Renal pelvis (tissue), 1 donor: ENCODE measurements at regions not wholly inside any gene's neighbourhood (a gene's known extent, or its start where the extent isn't known, plus 50 kb on each side); places are given as distances from the start of the nearest gene placed in this dataset.

Experiments
- DNase-seq: peaks from one replicate; pipeline ENCODE4 v3.0.0-alpha.2; 2013

- DNase-seq, result no peak
Measured at GRCh38 chr2:240191001-240191400, 50.5 kb upstream of the OTOS start.

DNA sequence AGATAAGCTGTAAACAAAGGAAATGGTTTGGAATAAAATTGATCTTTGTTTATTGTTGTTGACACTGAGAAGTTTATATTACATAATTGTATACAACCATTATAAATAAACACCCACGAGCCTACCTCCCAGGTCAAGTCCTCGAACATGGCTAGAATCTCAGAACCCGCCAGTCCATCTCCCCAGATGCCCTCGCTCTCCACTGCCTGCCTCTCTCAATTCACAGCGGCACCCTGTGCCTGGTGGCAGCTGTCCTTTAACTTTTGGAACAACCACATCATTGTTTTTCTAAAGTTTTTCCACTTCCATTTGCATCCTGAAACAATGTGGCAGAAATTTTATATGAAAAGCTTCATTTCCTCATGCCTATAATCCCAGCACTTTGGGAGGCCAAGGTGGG, 52.2 kb upstream of the OTOS start:
- DNase-seq, result no peak

DNA sequence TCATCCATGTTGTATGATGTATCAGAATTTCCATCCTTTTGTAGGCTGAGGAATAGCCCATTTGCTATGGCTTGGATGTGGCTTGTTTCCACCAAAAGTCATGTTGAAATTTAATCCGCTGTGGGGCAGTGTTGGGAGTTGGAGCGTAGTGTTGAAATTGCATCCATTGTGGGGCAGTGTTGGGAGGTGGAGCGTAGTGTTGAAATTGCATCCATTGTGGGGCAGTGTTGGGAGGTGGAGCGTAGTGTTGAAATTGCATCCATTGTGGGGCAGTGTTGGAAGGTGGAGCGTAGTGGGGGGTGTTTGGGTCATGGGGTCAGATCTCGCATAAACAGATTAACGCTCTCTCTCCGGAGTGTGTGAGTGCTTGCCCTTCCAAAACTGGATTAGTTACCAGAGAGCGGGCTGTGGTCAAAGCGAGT, 53.9 kb upstream of the OTOS start:
- DNase-seq, result peak; percentile 43

DNA sequence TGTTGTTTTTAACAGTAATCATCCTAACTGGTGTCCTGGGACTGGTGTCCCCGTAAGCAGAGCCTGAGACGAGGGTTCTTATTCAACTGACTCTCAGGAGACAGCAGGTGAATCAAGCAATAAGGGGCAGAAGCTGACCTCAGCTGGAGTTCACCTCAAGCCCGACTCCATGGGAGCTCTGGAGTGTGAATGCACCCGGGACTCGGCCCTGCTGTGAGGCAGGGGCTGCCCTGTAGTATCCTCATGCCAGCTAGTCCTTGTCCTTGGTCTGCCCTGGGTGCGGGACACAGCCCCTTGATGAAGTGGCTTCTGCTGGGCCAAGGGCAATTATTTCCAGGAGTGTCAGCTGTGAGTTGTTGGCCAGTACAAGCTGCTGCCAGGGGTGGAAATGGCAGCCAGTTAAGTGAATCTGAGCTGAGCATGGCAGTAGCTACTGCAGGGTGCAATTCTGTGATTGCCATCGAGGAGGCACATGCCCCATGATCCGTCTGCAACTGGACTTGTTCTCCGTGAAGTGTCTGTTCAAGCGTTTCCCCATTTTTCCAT, 54.9 kb upstream of the OTOS start:
- no peak for DNase-seq

DNA sequence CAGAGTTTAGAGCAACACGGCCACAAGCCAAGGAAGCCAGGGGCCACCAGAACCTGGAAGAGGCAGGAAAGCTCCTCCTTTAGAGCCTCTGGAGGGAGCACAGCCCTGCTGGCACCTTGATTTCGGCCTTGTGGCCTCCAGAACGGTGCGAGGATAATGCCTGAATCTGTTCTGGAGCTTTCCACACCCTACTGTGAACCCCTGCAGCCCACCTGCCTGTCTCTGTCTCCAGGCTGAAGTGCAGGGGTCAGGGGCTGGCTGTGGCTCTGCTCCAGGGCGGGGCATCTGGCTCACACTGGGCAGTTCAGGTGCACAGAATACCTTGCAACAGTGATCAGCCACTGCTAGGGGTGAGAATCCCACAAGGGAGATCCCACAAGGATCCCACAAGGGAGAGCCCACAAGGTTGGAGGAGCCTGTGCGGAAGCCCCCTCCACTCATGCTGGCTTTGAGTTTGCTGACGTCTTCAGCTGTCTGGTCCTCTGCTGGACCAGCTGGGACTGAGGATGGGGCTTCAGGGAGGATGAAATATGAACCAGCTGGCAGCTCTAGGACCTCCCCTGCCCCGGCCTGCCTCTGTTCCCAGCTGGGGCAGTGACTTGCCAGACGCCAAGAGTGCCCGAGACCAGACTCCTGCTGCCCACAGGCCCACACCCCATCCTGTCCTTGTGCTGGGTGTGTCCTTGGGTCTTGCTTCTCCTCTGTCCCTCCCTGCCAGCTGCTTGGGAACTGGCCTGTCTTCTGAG, 56.4 kb upstream of the OTOS start:
- DNase-seq, result no peak

GRCh38 chr2:240197462-240198139, 57.1 kb upstream of the OTOS start:
- no peak for DNase-seq

GRCh38 chr2:240198226-240198625, 57.8 kb upstream of the OTOS start:
- DNase-seq, result no peak

GRCh38 chr2:240199133-240199870, 58.8 kb upstream of the OTOS start:
- DNase-seq, result no peak

GRCh38 chr2:240200230-240201051, 60.0 kb upstream of the OTOS start:
- DNase-seq, result peak; percentile 77

DNA sequence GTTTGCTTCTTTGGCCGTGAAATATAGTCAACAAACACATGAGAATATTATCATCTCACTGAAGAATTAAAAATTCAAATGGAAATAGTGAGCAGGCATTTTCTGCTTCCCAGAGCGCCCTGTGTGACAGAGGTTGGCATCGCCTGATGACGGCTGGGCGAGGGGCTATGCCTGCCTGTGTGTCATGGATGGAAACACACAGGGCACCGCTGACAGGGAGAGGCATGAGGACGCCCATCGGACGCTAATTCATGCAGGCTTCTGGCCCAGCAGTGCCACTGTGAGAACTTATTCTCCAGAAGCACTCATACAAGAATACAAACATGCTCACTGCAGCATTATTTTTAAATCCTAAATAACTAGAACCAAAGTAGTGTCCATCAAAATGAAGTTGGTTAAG, 61.4 kb upstream of the OTOS start:
- DNase-seq, result no peak

- no peak for DNase-seq
Measured at GRCh38 chr2:240202586-240202985, 62.1 kb upstream of the OTOS start.

GRCh38 chr2:240203031-240203787, 62.8 kb upstream of the OTOS start:
- DNase-seq, result no peak

- DNase-seq, result no peak
Measured at GRCh38 chr2:240203788-240204270, 63.4 kb upstream of the OTOS start.

DNA sequence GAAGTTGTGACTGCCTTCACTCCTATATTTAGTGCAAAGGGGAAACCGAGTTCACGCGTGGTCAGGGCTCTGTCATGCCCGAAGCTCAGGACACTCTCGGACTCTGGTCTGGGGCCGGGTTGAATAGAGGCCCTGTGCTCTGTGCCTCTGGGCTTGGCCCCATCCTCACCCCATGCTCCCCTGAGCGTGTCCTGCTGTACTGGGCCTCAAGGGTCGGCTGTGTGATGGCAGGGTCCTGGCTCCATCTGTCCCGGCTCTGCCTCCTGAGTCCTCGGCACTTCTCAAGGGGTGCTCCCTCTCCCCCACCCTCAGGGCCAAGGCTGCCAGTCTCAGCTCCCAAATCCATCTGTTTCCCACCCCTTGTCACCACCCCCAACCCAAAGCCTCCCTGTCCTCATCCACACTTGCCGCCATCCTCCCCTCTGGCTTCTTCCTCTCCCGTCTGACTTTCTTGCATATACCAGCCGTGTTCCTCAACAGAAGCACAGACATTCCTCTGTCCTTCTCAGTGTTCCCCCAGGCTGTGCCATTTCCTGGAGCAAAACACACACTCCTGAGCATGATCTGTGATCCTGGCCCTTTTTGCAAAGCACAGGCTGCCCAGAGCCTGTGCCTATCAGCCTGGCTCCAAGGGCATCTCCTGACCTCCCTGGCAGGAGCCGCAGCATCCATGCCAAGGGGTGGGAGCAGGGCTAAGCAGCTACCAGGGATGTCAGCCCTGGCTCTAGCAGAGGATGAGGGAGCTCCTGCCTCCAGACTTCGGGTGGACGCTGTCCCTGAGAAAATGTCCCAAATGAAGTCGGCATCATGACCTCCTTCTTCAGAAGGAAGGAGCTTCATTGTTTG, 64.2 kb upstream of the OTOS start:
- no peak for DNase-seq

- no peak for DNase-seq
Measured at GRCh38 chr2:240205348-240205747, 64.9 kb upstream of the OTOS start.

GRCh38 chr2:240205772-240206171, 65.3 kb upstream of the OTOS start:
- DNase-seq, result no peak

DNA sequence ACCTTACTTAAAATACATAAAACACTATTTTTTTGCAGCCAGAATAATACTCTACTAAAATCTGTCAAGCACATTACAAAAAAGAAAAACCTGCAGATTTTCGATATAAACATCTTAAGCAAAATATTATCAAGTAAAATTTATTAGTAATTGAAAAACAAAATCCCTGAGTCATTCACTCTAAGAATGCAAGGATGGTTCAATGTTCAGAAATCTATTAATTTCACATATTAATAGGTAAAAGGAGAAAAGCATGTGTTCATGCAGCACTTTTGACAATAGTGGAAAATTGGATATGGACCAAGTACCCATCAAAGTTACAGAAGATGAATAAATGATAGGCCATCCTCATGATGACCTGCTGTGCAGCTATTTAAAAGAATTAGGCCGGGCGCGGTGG, 66.2 kb upstream of the OTOS start:
- no peak for DNase-seq

DNA sequence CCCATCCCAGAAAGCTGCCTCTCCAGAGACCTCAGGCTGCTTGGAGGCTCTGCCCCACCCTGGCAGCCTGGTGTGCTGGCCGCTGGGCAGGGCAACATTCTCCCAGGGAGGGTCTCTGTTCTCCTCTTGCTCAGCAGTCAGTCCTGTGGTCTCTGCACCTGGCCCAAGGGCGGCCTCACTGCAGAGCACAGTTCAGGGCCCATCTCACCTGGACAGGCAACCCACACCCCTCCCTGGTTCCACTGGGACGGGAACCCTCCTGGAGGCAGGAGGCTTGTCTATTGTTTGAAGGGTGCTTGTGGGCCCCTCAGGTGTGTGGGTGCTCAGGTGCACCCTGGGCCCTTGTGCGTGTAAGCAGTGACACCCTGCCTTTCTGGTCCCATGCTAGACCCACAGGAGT, 67.2 kb upstream of the OTOS start:
- no peak for DNase-seq

DNA sequence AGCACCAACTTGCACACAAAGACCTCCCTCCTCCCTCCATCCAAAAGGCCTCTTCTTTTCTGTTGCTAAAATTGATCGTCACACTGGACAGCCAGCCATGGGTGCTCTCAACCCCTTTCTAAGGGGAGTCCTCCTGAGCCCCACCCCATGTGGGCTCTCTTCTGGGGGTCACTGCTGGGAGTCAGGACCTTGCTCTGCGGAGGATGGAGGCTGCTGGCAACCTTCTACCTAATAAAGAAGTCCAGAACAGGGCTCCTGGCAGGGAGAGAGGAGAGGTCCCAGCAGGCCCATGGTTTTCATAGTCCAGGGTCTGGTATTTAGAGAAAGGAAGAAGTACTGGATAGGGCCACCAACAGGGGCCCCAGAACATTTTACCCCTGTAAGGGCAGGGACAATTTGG, 67.6 kb upstream of the OTOS start:
- no peak for DNase-seq

GRCh38 chr2:240208631-240209211, 68.3 kb upstream of the OTOS start:
- DNase-seq, result no peak
